Calu3 (cell line): ENCODE measurements at regions not wholly inside any gene's neighbourhood (a gene's known extent, or its start where the extent isn't known, plus 50 kb on each side); places are given as distances from the start of the nearest gene placed in this dataset.

Experiments
- BruUV-seq: library from RNA; stranded (reverse); fragments of 400-500 nt; replicated peaks from 2 replicates; lab custom pipeline; 2021; lab: Mats Ljungman, UMichigan
- CTCF ChIA-PET: fragments of 300-600 bp; sonication (Branson Sonifier 250); formaldehyde crosslinking; loops from one replicate; lab custom pipeline; 2022; ENCODE audit warnings: antibody characterized with exemption; lab: Charles Lee
- DNase-seq: peaks from one replicate; pipeline ENCODE4 v3.0.0; 2022
- H3K27ac Mint-ChIP-seq: one replicate; pipeline ENCODE4 v1.8.0; 2022; ENCODE audit warnings: mixed read lengths; ENCODE audit not compliant: unreplicated experiment
- H3K27me3 Mint-ChIP-seq: one replicate; pipeline ENCODE4 v1.8.0; 2022; ENCODE audit warnings: mixed read lengths; ENCODE audit not compliant: unreplicated experiment
- H3K36me3 Mint-ChIP-seq: one replicate; pipeline ENCODE4 v1.8.0; 2022; ENCODE audit warnings: mild to moderate bottlenecking, moderate library complexity, mixed read lengths; ENCODE audit not compliant: insufficient read depth, unreplicated experiment
- H3K4me1 Mint-ChIP-seq: one replicate; pipeline ENCODE4 v1.8.0; 2022; ENCODE audit warnings: mild to moderate bottlenecking, low read depth, mixed read lengths; ENCODE audit not compliant: unreplicated experiment
- H3K4me3 Mint-ChIP-seq: one replicate; pipeline ENCODE4 v1.8.0; 2022; ENCODE audit warnings: mild to moderate bottlenecking, low read depth, moderate library complexity, mixed read lengths; ENCODE audit not compliant: unreplicated experiment
- H3K9me3 Mint-ChIP-seq: one replicate; pipeline ENCODE4 v1.8.0; 2022; ENCODE audit warnings: low read depth, mixed read lengths; ENCODE audit not compliant: unreplicated experiment
- CTCF ChIP-seq: fragments of 200-600 bp; IDR thresholded peaks from one replicate; pipeline ENCODE4 v1.8.0; 2022; ENCODE audit warnings: antibody characterized with exemption; ENCODE audit not compliant: unreplicated experiment
- intact Hi-C: fragments of 100-400 bp; cut with micrococcal nuclease; formaldehyde crosslinking; loops from one replicate; pipeline ENCODE4 v1.10.0; 2022; ENCODE audit not compliant: unreplicated experiment

GRCh38 chr20:62553838-62554161 lies 78.0 kb upstream of the GATA5 start:
- peak; percentile 11 for TF ChIP-seq CTCF
- intact Hi-C loops, result no loop called here
- Mint-ChIP-seq H3K36me3 (no peaks in the 10 kb centered on the region), H3K27ac (no peak overlapping the region), H3K4me3 (no peak overlapping the region), H3K9me3 (no peaks in the 10 kb centered on the region), H3K27me3 (peaks cover 100% of the 10 kb centered on the region), H3K4me1 (peaks cover 6% of the 10 kb centered on the region)
- CTCF ChIA-PET, result interaction anchor here (0.5 kb wide), 1 partner anchor 114 kb away, joined by 3 read pairs; no protein-coding TSS in a partner anchor
- no TSS peak for BruUV-seq
- DNase-seq, result no peak

- DNase-seq, result no peak
- BruUV-seq, result no TSS peak
- Mint-ChIP-seq H3K4me3 (no peak overlapping the region), H3K4me1 (peaks cover 6% of the 10 kb centered on the region), H3K36me3 (no peaks in the 10 kb centered on the region), H3K27ac (no peak overlapping the region), H3K27me3 (peaks cover 100% of the 10 kb centered on the region), H3K9me3 (no peaks in the 10 kb centered on the region)
- CTCF ChIA-PET, result interaction anchor here (0.5 kb wide), 1 partner anchor 113 kb away, joined by 3 read pairs; no protein-coding TSS in a partner anchor
- intact Hi-C loops, result no loop called here
- TF ChIP-seq CTCF, result no peak
Observed at GRCh38 chr20:62554214-62554897, 78.6 kb upstream of the GATA5 start.

- H3K36me3 Mint-ChIP-seq, result no peaks in the 10 kb centered on the region
- H3K9me3 Mint-ChIP-seq, result no peaks in the 10 kb centered on the region
- no peak overlapping the region for H3K27ac Mint-ChIP-seq
- BruUV-seq, result no TSS peak
- no peak for TF ChIP-seq CTCF
- CTCF ChIA-PET, result no interaction called here
- intact Hi-C loops, result no loop called here
- H3K27me3 Mint-ChIP-seq, result peaks cover 100% of the 10 kb centered on the region
- no peak overlapping the region for H3K4me3 Mint-ChIP-seq
- no peak for DNase-seq
- peaks cover 6% of the 10 kb centered on the region for H3K4me1 Mint-ChIP-seq
Observed at GRCh38 chr20:62554898-62555641, 79.3 kb upstream of the GATA5 start.

- CTCF ChIA-PET, result interaction anchor here (0.5 kb wide), 1 partner anchor 128 kb away, joined by 3 read pairs; the partner anchor contains the start of gene RBBP8NL
- no peaks in the 10 kb centered on the region for H3K36me3 Mint-ChIP-seq
- no peak overlapping the region for H3K27ac Mint-ChIP-seq
- no peak for TF ChIP-seq CTCF
- peaks cover 100% of the 10 kb centered on the region for H3K27me3 Mint-ChIP-seq
- H3K9me3 Mint-ChIP-seq, result no peaks in the 10 kb centered on the region
- peaks cover 6% of the 10 kb centered on the region for H3K4me1 Mint-ChIP-seq
- H3K4me3 Mint-ChIP-seq, result no peak overlapping the region
- no peak for DNase-seq
- BruUV-seq, result no TSS peak
- intact Hi-C loops, result no loop called here
Observed at GRCh38 chr20:62555642-62556420, 80.0 kb upstream of the GATA5 start.
